Stromal cell of bone marrow (primary cell): ENCODE measurements at regions not wholly inside any gene's neighbourhood (a gene's known extent, or its start where the extent isn't known, plus 50 kb on each side); places are given as distances from the start of the nearest gene placed in this dataset.
"Not testable (repeated sequence)": the region's sequence is repeated elsewhere in the genome, so short reads cannot be mapped to it uniquely, and the experiment has no call there.

ENCODE experiments used
- DNase-seq: peaks from one replicate; pipeline ENCODE4 v3.0.0-alpha.2; 2012; ENCODE audit warnings: low read depth

DNA sequence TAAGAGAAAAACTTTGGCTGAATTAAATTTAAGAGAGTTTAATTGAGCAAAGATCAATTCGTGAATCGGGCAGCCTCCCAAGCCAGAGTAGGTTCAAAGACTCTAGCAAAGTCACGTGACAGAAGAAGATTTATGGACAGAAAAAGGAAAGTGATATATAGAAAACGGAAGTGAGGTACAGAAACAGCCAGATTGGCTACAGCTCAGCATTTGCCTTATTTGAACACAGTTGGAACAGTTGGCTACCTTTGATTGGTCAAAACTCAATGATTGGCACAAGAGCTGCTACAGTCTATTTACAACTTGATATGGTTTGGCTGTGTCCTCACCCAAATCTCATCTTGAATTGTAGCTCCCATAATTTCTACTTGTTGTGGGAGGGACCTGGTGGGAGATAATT, 102.6 kb downstream of the PLG start:
- DNase-seq = no peak

DNA sequence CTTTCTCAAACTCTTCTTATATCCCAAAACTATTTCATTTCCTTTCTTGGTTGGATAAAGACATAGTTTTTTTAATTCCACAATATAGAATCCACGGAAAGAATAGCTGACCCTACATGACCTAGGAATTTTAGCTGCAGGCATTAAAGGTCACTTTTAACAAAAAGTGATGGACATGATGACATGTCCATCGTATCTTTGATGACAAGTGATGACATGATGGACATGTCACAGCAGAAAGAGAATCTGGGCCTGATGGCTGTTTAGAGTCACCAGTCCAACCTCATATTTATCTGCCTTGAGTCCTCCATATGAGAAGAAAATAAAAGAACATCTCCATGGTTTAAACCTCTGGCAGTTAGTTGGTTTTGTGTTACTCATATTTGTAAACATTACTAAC, 106.2 kb downstream of the PLG start:
- no peak for DNase-seq

GRCh38 chr6:160810238-160810637, 108.2 kb downstream of the PLG start:
- DNase-seq = no peak

DNA sequence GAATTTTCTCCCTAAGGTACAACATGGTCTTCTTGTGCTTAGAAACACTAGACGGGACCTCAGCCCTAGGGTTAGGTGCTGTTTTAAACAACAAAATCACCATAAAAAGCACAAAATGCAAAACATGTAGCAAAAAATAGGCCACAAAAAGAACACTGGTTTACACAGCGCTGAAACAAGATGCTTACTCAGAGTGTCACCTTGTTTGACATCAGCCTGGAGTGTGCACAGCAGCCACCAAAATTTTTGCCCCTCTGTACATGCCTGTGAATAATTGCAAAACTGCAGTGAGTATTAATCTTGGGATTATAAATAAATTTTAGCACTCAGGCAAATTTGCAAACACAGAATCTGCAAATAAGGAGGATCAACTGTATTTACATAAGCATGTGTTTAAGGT, 110.1 kb downstream of the PLG start:
- DNase-seq = no peak

GRCh38 chr6:160818934-160819333, 116.9 kb downstream of the PLG start:
- no peak for DNase-seq

GRCh38 chr6:160820661-160821060, 118.6 kb downstream of the PLG start:
- not testable (repeated sequence) for DNase-seq

GRCh38 chr6:160831739-160832138, 129.7 kb downstream of the PLG start:
- DNase-seq = no peak

GRCh38 chr6:160832422-160832821, 130.4 kb downstream of the PLG start:
- DNase-seq = no peak

- no peak for DNase-seq
Observed at GRCh38 chr6:160837146-160837545, 135.1 kb downstream of the PLG start.

DNA sequence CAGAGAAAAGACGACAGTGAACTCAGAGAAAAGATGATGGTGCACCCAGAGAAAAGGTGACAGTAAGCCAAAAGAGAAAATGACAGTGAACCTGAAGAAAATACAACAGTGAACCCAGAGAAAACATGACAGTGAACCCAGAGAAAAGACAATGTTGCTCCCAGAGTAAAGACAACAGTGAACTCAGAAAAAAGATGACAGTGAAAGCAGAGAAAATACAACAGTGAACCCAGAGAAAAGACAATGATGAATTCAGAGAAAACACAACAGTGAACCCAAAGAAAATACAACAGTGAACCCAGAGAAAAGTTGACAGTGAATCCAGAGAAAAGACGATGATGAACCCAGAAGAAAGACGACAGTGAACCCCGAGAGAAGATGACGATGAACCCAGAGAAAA, 140.5 kb upstream of the MAP3K4 start:
- no peak for DNase-seq

- no peak for DNase-seq
Observed at GRCh38 chr6:160853946-160854345, 137.6 kb upstream of the MAP3K4 start.

- DNase-seq = no peak
Observed at GRCh38 chr6:160858886-160859285, 132.7 kb upstream of the MAP3K4 start.

GRCh38 chr6:160859822-160860221, 131.7 kb upstream of the MAP3K4 start:
- no peak for DNase-seq

- DNase-seq = no peak
Observed at GRCh38 chr6:160861824-160862223, 129.7 kb upstream of the MAP3K4 start.

DNA sequence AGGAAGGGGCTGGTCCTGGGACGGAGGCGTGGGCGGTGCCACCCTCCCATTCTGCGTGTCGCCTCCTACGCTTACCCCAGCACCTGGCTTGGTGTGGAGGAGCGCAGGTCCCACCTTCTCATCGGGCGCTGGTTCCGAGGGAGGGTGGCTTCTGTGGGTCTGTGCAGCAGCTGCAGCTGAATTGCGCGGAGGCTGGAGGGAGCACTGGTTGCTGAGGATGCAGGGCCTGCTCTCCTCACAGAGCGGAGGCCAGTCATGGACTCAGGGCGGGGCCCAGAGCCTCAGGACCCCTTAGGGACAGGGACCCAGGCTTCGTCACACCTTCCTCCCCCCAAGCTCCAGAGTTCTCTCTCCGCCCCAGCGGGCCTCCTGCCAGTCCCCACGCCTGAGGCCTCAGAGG, 127.8 kb upstream of the MAP3K4 start:
- no peak for DNase-seq

DNA sequence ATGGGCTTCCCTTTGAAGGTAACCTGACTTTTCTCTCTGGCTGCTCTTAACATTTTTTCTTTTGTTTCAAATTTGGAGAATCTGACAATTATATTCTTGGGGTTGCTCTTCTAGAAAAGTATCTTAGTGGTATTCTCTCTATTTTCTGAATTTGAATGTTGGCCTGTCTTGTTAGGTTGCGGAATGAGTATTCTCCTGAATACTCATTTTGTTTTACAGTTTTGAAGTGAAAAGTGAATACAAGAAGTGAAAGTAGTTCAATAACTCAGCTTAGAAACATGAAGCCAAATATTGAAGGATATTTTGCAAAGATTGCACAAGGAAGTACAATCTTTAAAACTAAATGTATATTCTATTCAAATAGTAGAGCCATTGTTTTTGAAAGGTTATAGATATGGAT, 120.2 kb upstream of the MAP3K4 start:
- DNase-seq = no peak

DNA sequence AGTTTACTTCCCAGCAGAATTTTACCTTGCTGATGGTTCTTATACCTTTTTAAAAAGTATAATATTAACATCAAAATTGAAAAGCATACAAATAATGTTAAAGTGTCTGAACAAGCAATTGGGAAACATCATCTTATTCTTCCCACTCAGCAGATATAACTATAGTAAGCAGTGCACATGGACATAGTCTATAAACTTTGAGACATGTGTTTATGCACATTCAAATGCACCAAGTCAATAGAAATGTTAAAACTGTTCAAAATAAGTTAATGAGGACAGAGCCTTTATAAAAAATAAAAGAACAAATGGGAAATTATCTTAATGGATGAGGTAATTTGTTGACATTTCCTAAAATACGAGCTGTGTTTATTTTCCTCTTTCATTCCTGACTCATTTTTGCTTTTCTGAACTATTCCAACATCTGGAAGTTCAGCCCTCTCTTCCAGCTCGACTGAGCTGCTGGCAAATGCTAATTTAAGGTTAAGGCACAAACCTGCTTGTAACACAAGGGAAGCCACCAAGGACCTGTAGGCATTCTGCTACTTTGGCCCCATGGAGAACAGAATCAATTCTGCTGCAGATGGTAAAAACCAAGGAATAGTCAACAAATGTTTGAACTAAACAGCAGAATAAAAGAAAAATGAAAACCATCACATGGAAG, 110.3 kb upstream of the MAP3K4 start:
- DNase-seq = no peak

GRCh38 chr6:160882006-160882405, 109.6 kb upstream of the MAP3K4 start:
- DNase-seq = no peak

DNA sequence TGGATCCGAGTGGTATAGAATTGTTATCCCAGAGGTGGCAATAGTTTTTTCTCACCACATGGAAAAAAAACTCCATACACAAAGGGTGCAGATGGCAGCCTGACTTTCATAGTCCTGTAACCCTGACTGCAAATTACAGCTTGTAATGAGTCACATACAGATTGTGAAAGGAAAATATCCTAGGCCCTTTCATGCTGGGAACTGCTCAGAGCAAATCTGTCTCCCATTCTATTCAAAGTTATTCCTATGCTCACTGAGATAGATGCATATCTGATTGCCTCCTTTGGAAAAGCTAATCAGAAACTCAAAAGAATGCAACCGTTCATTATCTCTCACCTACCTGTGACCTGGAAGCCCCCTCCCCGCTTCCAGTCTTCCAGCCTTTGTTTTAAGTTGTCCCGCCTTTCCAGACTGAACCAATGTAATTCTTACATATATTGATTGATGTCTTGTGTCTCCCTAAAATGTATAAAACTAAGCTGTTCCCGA, 108.7 kb upstream of the MAP3K4 start:
- DNase-seq = peak; percentile 18

GRCh38 chr6:160883560-160883959, 108.0 kb upstream of the MAP3K4 start:
- no peak for DNase-seq

GRCh38 chr6:160883999-160884398, 107.6 kb upstream of the MAP3K4 start:
- no peak for DNase-seq

DNA sequence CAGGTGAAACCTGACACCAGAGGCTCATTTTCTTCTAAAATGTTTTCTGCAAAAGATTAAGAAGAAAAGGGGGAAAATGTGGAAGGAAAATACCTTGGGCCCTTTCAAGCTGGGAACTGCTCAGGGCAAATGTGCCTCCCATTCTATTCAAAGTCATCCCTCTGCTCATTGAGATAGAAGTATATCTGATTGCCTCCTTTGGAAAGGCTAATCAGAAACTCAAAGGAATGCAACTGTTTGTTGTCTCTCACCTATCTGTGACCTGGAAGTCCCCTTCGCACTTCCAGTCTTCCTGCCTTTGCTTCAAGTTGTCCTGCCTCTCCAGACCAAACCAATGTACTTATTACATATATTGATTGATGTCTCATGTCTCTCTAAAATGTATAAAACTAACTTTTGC, 102.4 kb upstream of the MAP3K4 start:
- not testable (repeated sequence) for DNase-seq

- no peak for DNase-seq
Observed at GRCh38 chr6:160891690-160892089, 99.9 kb upstream of the MAP3K4 start.

- no peak for DNase-seq
Observed at GRCh38 chr6:160895562-160895961, 96.0 kb upstream of the MAP3K4 start.
